ENCODE measurements at regions not wholly inside any gene's neighbourhood (a gene's known extent, or its start where the extent isn't known, plus 50 kb on each side); places are given as distances from the start of the nearest gene placed in this dataset.

GRCh38 chr18:47603158-47603557 lies 327.3 kb downstream of the SMAD2 start:
- TF ChIP-seq SIN3A (IDR thresholded peaks at IDR 0.05; ENCODE audit: borderline replicate concordance, insufficient read depth, low read length) (no peak), FOXP2 (optimal IDR thresholded peaks at IDR 0.05; ENCODE audit: borderline replicate concordance, extremely low read depth, extremely low read length, insufficient read depth) (no peak), REST (IDR thresholded peaks at IDR 0.05; ENCODE audit: insufficient read depth in 1 of 2, low read depth in 2 of 2, low read length in 2 of 2) (no peak), POLR2AphosphoS5 (IDR thresholded peaks at IDR 0.05; ENCODE audit: low read depth, low read length) (no peak), TAF1 (IDR thresholded peaks at IDR 0.05; ENCODE audit: borderline replicate concordance, insufficient read depth, low read length) (no peak)

GRCh38 chr18:47602273-47602897 lies 328.1 kb downstream of the SMAD2 start:
- TF ChIP-seq SIN3A (IDR thresholded peaks at IDR 0.05; ENCODE audit: borderline replicate concordance, insufficient read depth, low read length) (no peak), FOXP2 (optimal IDR thresholded peaks at IDR 0.05; ENCODE audit: borderline replicate concordance, extremely low read depth, extremely low read length, insufficient read depth) (no peak), TAF1 (IDR thresholded peaks at IDR 0.05; ENCODE audit: borderline replicate concordance, insufficient read depth, low read length) (no peak), REST (IDR thresholded peaks at IDR 0.05; ENCODE audit: insufficient read depth in 1 of 2, low read depth in 2 of 2, low read length in 2 of 2) (no peak), POLR2AphosphoS5 (IDR thresholded peaks at IDR 0.05; ENCODE audit: low read depth, low read length) (no peak)

- TF ChIP-seq REST (IDR thresholded peaks at IDR 0.05; ENCODE audit: insufficient read depth in 1 of 2, low read depth in 2 of 2, low read length in 2 of 2): no peak
Measured at GRCh38 chr18:47601581-47602272, 328.7 kb downstream of the SMAD2 start.

GRCh38 chr18:47595831-47596501 lies 334.5 kb downstream of the SMAD2 start:
- TF ChIP-seq SIN3A (IDR thresholded peaks at IDR 0.05; ENCODE audit: borderline replicate concordance, insufficient read depth, low read length) (no peak), TAF1 (IDR thresholded peaks at IDR 0.05; ENCODE audit: borderline replicate concordance, insufficient read depth, low read length) (no peak), REST (IDR thresholded peaks at IDR 0.05; ENCODE audit: insufficient read depth in 1 of 2, low read depth in 2 of 2, low read length in 2 of 2) (no peak), POLR2AphosphoS5 (IDR thresholded peaks at IDR 0.05; ENCODE audit: low read depth, low read length) (no peak), FOXP2 (optimal IDR thresholded peaks at IDR 0.05; ENCODE audit: borderline replicate concordance, extremely low read depth, extremely low read length, insufficient read depth) (no peak)

Measured in PFSK-1 (cell line).